GM23338 (cell line): ENCODE measurements at regions not wholly inside any gene's neighbourhood (a gene's known extent, or its start where the extent isn't known, plus 50 kb on each side); places are given as distances from the start of the nearest gene placed in this dataset.

Source experiments
- CREB1 ChIP-seq: fragments of 250-450 bp; sonication (Bioruptor Pico); IDR thresholded peaks from 2 replicates; pipeline ENCODE4 v1.5.0; 2020; ENCODE audit warnings: low read depth, mild to moderate bottlenecking, moderate library complexity
- CTCF ChIP-seq, 2 experiments: fragments of 200-600 bp in 1 of 2; sonication (generic) in 1 of 2; conservative IDR thresholded peaks; 2 replicates each; pipeline versions ENCODE4 v1.5.1 to v1.6.1; 2016 to 2017; ENCODE audit warnings: antibody characterized with exemption in 2 of 2, low read depth in 2 of 2, mild to moderate bottlenecking in 2 of 2, moderate library complexity in 1 of 2
- ETS1 ChIP-seq: IDR thresholded peaks from 2 replicates; pipeline ENCODE4 v1.6.1; 2016; ENCODE audit warnings: antibody characterized with exemption
- EZH2 ChIP-seq: fragments of 200-600 bp; sonication (generic); IDR thresholded peaks from one replicate; pipeline ENCODE4 v1.8.0; 2017; ENCODE audit warnings: antibody characterized with exemption, mild to moderate bottlenecking, low read depth; ENCODE audit not compliant: unreplicated experiment
- EZH2phosphoT487 ChIP-seq: fragments of 200-600 bp; sonication (generic); IDR thresholded peaks from one replicate; pipeline ENCODE4 v1.8.1; 2018; ENCODE audit warnings: antibody characterized with exemption; ENCODE audit not compliant: unreplicated experiment
- JUNB ChIP-seq: IDR thresholded peaks from one replicate; pipeline ENCODE4 v1.6.1; 2016; ENCODE audit warnings: antibody characterized with exemption; ENCODE audit not compliant: unreplicated experiment
- NANOG ChIP-seq: IDR thresholded peaks from 2 replicates; pipeline ENCODE4 v1.6.1; 2016; ENCODE audit warnings: antibody characterized with exemption, borderline replicate concordance
- POLR2AphosphoS5 ChIP-seq: IDR thresholded peaks from 2 replicates; pipeline ENCODE4 v1.6.1; 2016; ENCODE audit warnings: antibody characterized with exemption, low read depth
- REST ChIP-seq: IDR thresholded peaks from one replicate; pipeline ENCODE4 v1.6.1; 2018; ENCODE audit warnings: antibody characterized with exemption; ENCODE audit not compliant: unreplicated experiment
- ZNF114 ChIP-seq: fragments of 250-450 bp; sonication (Bioruptor Pico); IDR thresholded peaks from 2 replicates; pipeline ENCODE4 v1.5.0; 2020; ENCODE audit warnings: mild to moderate bottlenecking, moderate library complexity
- ZNF331 ChIP-seq: fragments of 250-450 bp; sonication (Bioruptor Pico); IDR thresholded peaks from 2 replicates; pipeline ENCODE4 v1.5.0; 2020; ENCODE audit warnings: low read depth, mild to moderate bottlenecking, moderate library complexity
- ZNF462 ChIP-seq: fragments of 250-450 bp; sonication (Bioruptor Pico); IDR thresholded peaks from 2 replicates; pipeline ENCODE4 v1.5.0; 2020; ENCODE audit warnings: mild to moderate bottlenecking, moderate library complexity

GRCh38 chr6:68476611-68477010 lies 158.5 kb upstream of the ADGRB3 start:
- TF ChIP-seq CTCF (conservative IDR thresholded peaks at IDR 0.05; ENCODE audit: low read depth in 2 of 2): no peak
- TF ChIP-seq POLR2AphosphoS5: no peak
- no peak for TF ChIP-seq REST
- TF ChIP-seq EZH2: no peak
- no peak for TF ChIP-seq CREB1
- TF ChIP-seq EZH2phosphoT487: no peak
- TF ChIP-seq ETS1: no peak
- TF ChIP-seq JUNB: no peak
- TF ChIP-seq ZNF114 (CRISPR knock-in tag): no peak
- no peak for TF ChIP-seq ZNF462 (CRISPR knock-in tag)
- TF ChIP-seq NANOG: no peak
- no peak for TF ChIP-seq ZNF331 (CRISPR knock-in tag)
